RWPE2 (cell line): ENCODE measurements at regions not wholly inside any gene's neighbourhood (a gene's known extent, or its start where the extent isn't known, plus 50 kb on each side); places are given as distances from the start of the nearest gene placed in this dataset.
A peak's percentile ranks its signal among the peaks of the same experiment; 100 is the strongest.

Source experiments
- ATAC-seq: fragments of 200-7000 bp; cut with Tn5 transposase; 3 replicates; pipeline ENCODE4 v1.9.1; 2021; ENCODE audit warnings: low read depth
- DNase-seq: peaks from one replicate; pipeline ENCODE4 v3.0.0-alpha.2; 2020; ENCODE audit warnings: low spot score
- H3K27ac ChIP-seq: fragments of 450-650 bp; 2 replicates; pipeline ENCODE4 v1.5.1; 2017; ENCODE audit warnings: mild to moderate bottlenecking; ENCODE audit not compliant: poor library complexity, severe bottlenecking
- H3K27me3 ChIP-seq: fragments of 250-450 bp; sonication (Bioruptor Pico); 2 replicates; pipeline ENCODE4 v1.5.1; 2021; ENCODE audit warnings: mild to moderate bottlenecking, moderate library complexity; ENCODE audit not compliant: insufficient read depth, poor library complexity, severe bottlenecking
- H3K36me3 ChIP-seq: fragments of 250-450 bp; sonication (Bioruptor Pico); 2 replicates; pipeline ENCODE4 v1.5.1; 2020; ENCODE audit warnings: low read depth, mild to moderate bottlenecking, moderate library complexity
- H3K4me1 ChIP-seq: fragments of 250-450 bp; sonication (Bioruptor Pico); 2 replicates; pipeline ENCODE4 v1.5.1; 2021; ENCODE audit warnings: mild to moderate bottlenecking, moderate library complexity; ENCODE audit not compliant: insufficient read depth, poor library complexity, severe bottlenecking
- H3K4me3 ChIP-seq: fragments of 250-450 bp; sonication (Bioruptor Pico); 2 replicates; pipeline ENCODE4 v1.5.1; 2021; ENCODE audit warnings: mild to moderate bottlenecking, moderate library complexity; ENCODE audit not compliant: severe bottlenecking
- H3K9me3 ChIP-seq: fragments of 250-450 bp; sonication (Bioruptor Pico); 2 replicates; pipeline ENCODE4 v1.5.1; 2021; ENCODE audit warnings: mild to moderate bottlenecking, moderate library complexity; ENCODE audit not compliant: severe bottlenecking
- CTCF ChIP-seq: fragments of 450-650 bp; IDR thresholded peaks from one replicate; pipeline ENCODE4 v1.5.1; 2017; ENCODE audit warnings: mild to moderate bottlenecking, moderate library complexity; ENCODE audit not compliant: poor library complexity, severe bottlenecking

GRCh38 chr12:115413626-115414025, 729.7 kb upstream of the TBX3 start:
- no peaks in the 10 kb centered on the region for H3K36me3 ChIP-seq
- H3K27me3 ChIP-seq, result no peaks in the 10 kb centered on the region
- H3K9me3 ChIP-seq, result no peaks in the 10 kb centered on the region
- no peak overlapping the region for H3K4me3 ChIP-seq
- TF ChIP-seq CTCF, result no peak
- H3K27ac ChIP-seq, result no peak overlapping the region
- ATAC-seq (no peak), DNase-seq (no peak)
- no peaks in the 10 kb centered on the region for H3K4me1 ChIP-seq

GRCh38 chr12:115412831-115413230, 728.9 kb upstream of the TBX3 start:
- Histone ChIP-seq H3K9me3 (no peaks in the 10 kb centered on the region), H3K36me3 (no peaks in the 10 kb centered on the region), H3K27ac (no peak overlapping the region), H3K4me3 (no peak overlapping the region), H3K27me3 (no peaks in the 10 kb centered on the region), H3K4me1 (peaks cover 4% of the 10 kb centered on the region)
- DNase-seq (no peak), ATAC-seq (no peak)
- TF ChIP-seq CTCF, result no peak

- no peak for TF ChIP-seq CTCF
- DNase-seq (no peak), ATAC-seq (no peak)
- no peak overlapping the region for H3K4me3 ChIP-seq
- no peak overlapping the region for H3K27ac ChIP-seq
- H3K36me3 ChIP-seq, result no peaks in the 10 kb centered on the region
- peaks cover 9% of the 10 kb centered on the region for H3K4me1 ChIP-seq
- no peaks in the 10 kb centered on the region for H3K27me3 ChIP-seq
- no peaks in the 10 kb centered on the region for H3K9me3 ChIP-seq
These were observed 727.1 kb upstream of the TBX3 start for GRCh38 chr12:115411121-115411520.

- Histone ChIP-seq H3K4me1 (peaks cover 23% of the 10 kb centered on the region), H3K9me3 (no peaks in the 10 kb centered on the region), H3K27me3 (no peaks in the 10 kb centered on the region), H3K4me3 (no peak overlapping the region), H3K36me3 (no peaks in the 10 kb centered on the region), H3K27ac (no peak overlapping the region)
- no peak for TF ChIP-seq CTCF
- DNase-seq, result no peak
- no peak for ATAC-seq
These were observed 724.7 kb upstream of the TBX3 start for GRCh38 chr12:115408642-115409041.

GRCh38 chr12:115407723-115408122, 723.7 kb upstream of the TBX3 start:
- peak; percentile 36; the same call in 2 of the 3 replicates for ATAC-seq
- H3K4me1 ChIP-seq, result peaks cover 23% of the 10 kb centered on the region
- no peak overlapping the region for H3K27ac ChIP-seq

More at GRCh38 chr12:115407723-115408122, 723.7 kb upstream of the TBX3 start:
- H3K4me3 ChIP-seq, result no peak overlapping the region
- no peaks in the 10 kb centered on the region for H3K27me3 ChIP-seq
- DNase-seq, result no peak
- no peak for TF ChIP-seq CTCF
- H3K36me3 ChIP-seq, result no peaks in the 10 kb centered on the region
- no peaks in the 10 kb centered on the region for H3K9me3 ChIP-seq
